ENCODE measurements at regions not wholly inside any gene's neighbourhood (a gene's known extent, or its start where the extent isn't known, plus 50 kb on each side); places are given as distances from the start of the nearest gene placed in this dataset.

DNA sequence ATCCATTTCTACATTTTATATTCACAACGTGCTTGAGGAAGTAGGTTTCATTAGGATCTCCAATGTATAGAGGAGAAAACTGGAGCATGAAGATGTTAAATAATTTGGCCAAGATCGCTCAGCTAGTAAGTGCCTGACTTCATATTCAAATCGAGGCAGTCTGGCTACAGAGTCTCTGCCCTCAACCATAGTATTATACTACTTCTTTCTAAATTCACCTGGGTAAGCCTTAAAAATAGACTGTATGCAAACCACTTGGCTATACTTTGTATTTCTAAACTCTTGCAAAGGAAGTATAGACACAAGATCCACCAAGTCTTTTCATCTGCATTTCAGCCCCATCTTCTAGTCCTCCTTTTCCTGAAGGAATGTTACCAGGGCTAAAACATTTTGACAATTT, 232.0 kb downstream of the PLK2 start:
- TF ChIP-seq CREB1 (IDR thresholded peaks at IDR 0.05): no peak
- no peak for TF ChIP-seq POLR2A (IDR thresholded peaks at IDR 0.05; ENCODE audit: control extremely low read depth in 1 of 2, low read depth in 2 of 2, low read length in 2 of 2)
- no peak for TF ChIP-seq SAP30 (IDR thresholded peaks at IDR 0.05; ENCODE audit: insufficient read depth, insufficient replicate concordance, low read length)
- no peak for TF ChIP-seq EZH2 (IDR thresholded peaks at IDR 0.05; ENCODE audit: low read depth, low read length, severe bottlenecking)
- TF ChIP-seq, protein P1, sequence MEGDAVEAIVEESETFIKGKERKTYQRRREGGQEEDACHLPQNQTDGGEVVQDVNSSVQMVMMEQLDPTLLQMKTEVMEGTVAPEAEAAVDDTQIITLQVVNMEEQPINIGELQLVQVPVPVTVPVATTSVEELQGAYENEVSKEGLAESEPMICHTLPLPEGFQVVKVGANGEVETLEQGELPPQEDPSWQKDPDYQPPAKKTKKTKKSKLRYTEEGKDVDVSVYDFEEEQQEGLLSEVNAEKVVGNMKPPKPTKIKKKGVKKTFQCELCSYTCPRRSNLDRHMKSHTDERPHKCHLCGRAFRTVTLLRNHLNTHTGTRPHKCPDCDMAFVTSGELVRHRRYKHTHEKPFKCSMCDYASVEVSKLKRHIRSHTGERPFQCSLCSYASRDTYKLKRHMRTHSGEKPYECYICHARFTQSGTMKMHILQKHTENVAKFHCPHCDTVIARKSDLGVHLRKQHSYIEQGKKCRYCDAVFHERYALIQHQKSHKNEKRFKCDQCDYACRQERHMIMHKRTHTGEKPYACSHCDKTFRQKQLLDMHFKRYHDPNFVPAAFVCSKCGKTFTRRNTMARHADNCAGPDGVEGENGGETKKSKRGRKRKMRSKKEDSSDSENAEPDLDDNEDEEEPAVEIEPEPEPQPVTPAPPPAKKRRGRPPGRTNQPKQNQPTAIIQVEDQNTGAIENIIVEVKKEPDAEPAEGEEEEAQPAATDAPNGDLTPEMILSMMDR (IDR thresholded peaks at IDR 0.05; ENCODE audit: control extremely low read depth in 1 of 3, insufficient read depth in 1 of 3, low read depth in 1 of 3, low read length in 3 of 3): no peak
- TF ChIP-seq JUND (IDR thresholded peaks at IDR 0.05; ENCODE audit: low read length): no peak
- TF ChIP-seq SRF (IDR thresholded peaks at IDR 0.05; ENCODE audit: low read depth, low read length): no peak
- TF ChIP-seq RBBP5 (IDR thresholded peaks at IDR 0.05; ENCODE audit: borderline replicate concordance, low read depth, low read length): no peak
- TF ChIP-seq NRF1 (IDR thresholded peaks at IDR 0.05; ENCODE audit: low read depth, low read length): no peak
- no peak for TF ChIP-seq POLR2AphosphoS5 (IDR thresholded peaks at IDR 0.05; ENCODE audit: low read depth, low read length)
- TF ChIP-seq KDM1A (IDR thresholded peaks at IDR 0.05; ENCODE audit: borderline replicate concordance, low read length): no peak
- TF ChIP-seq, protein P2, sequence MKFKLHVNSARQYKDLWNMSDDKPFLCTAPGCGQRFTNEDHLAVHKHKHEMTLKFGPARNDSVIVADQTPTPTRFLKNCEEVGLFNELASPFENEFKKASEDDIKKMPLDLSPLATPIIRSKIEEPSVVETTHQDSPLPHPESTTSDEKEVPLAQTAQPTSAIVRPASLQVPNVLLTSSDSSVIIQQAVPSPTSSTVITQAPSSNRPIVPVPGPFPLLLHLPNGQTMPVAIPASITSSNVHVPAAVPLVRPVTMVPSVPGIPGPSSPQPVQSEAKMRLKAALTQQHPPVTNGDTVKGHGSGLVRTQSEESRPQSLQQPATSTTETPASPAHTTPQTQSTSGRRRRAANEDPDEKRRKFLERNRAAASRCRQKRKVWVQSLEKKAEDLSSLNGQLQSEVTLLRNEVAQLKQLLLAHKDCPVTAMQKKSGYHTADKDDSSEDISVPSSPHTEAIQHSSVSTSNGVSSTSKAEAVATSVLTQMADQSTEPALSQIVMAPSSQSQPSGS (IDR thresholded peaks at IDR 0.05; ENCODE audit: low read length): no peak
- no peak for TF ChIP-seq GABPA (IDR thresholded peaks at IDR 0.05; ENCODE audit: borderline replicate concordance, insufficient read depth, low read length)

All from H1 (cell line).